HG02943 (cell line): ENCODE measurements at regions not wholly inside any gene's neighbourhood (a gene's known extent, or its start where the extent isn't known, plus 50 kb on each side); places are given as distances from the start of the nearest gene placed in this dataset.

ENCODE experiments used
- ATAC-seq: cut with Tn5 transposase; IDR thresholded peaks from one replicate; pipeline ENCODE4 v1.9.1; 2021; ENCODE audit warnings: mild to moderate bottlenecking, low read depth, moderate library complexity; ENCODE audit not compliant: unreplicated experiment

- ATAC-seq, result no peak
Measured at GRCh38 chr22:48545987-48546386, 1281.7 kb downstream of the BRD1 start.

GRCh38 chr22:48541401-48542098 is 1286.1 kb downstream of the BRD1 start:
- no peak for ATAC-seq

GRCh38 chr22:48539261-48539660 is 1288.4 kb downstream of the BRD1 start:
- ATAC-seq, result no peak

- no peak for ATAC-seq
Measured at GRCh38 chr22:48538291-48538820, 1289.3 kb downstream of the BRD1 start.

- no peak for ATAC-seq
Measured at GRCh38 chr22:48537343-48537680, 1290.4 kb downstream of the BRD1 start.

GRCh38 chr22:48536541-48537342 is 1290.9 kb downstream of the BRD1 start:
- no peak for ATAC-seq

GRCh38 chr22:48535868-48536540 is 1291.7 kb downstream of the BRD1 start:
- no peak for ATAC-seq

- ATAC-seq, result no peak
Measured at GRCh38 chr22:48534395-48534958, 1293.2 kb downstream of the BRD1 start.

- ATAC-seq, result no peak
Measured at GRCh38 chr22:48532986-48533385, 1294.7 kb downstream of the BRD1 start.

- ATAC-seq, result no peak
Measured at GRCh38 chr22:48531761-48532435, 1295.8 kb downstream of the BRD1 start.

- no peak for ATAC-seq
Measured at GRCh38 chr22:48531108-48531507, 1296.6 kb downstream of the BRD1 start.

- ATAC-seq, result no peak
Measured at GRCh38 chr22:48530666-48531065, 1297.0 kb downstream of the BRD1 start.

GRCh38 chr22:48528221-48528915 is 1299.3 kb downstream of the BRD1 start:
- no peak for ATAC-seq

- no peak for ATAC-seq
Measured at GRCh38 chr22:48523761-48524160, 1303.9 kb downstream of the BRD1 start.

- no peak for ATAC-seq
Measured at GRCh38 chr22:48523091-48523490, 1304.6 kb downstream of the BRD1 start.

- no peak for ATAC-seq
Measured at GRCh38 chr22:48522271-48522670, 1305.4 kb downstream of the BRD1 start.

- ATAC-seq, result no peak
Measured at GRCh38 chr22:48520884-48521588, 1306.6 kb downstream of the BRD1 start.

GRCh38 chr22:48520207-48520606 is 1307.5 kb downstream of the BRD1 start:
- no peak for ATAC-seq
